Body of pancreas (tissue), 4 donors: ENCODE measurements at regions not wholly inside any gene's neighbourhood (a gene's known extent, or its start where the extent isn't known, plus 50 kb on each side); places are given as distances from the start of the nearest gene placed in this dataset.
"Not testable (repeated sequence)": the region's sequence is repeated elsewhere in the genome, so short reads cannot be mapped to it uniquely, and the experiment has no call there.

ENCODE experiments used
- ATAC-seq: fragments of 150-250 bp; one replicate; pipeline ENCODE4 v1.9.1; 2016
- DNase-seq, 4 donors: peaks; one replicate each; pipeline ENCODE4 v3.0.0-alpha.2; 2019
- H3K27ac ChIP-seq, 4 donors: fragments of 200-600 bp; sonication (generic); 1 replicate in 3 of 4; 2 replicates in 1 of 4; pipeline versions ENCODE4 v1.5.1 to v1.6.1; 2016 to 2019; ENCODE audit warnings: mild to moderate bottlenecking in 1 of 4, mixed read lengths in 1 of 4, moderate library complexity in 1 of 4
- H3K27me3 ChIP-seq, 2 donors: fragments of 200-600 bp; sonication (generic); one replicate each; pipeline ENCODE4 v1.6.0; 2016; ENCODE audit warnings: mild to moderate bottlenecking in 1 of 2
- H3K36me3 ChIP-seq, 2 donors: fragments of 200-600 bp; sonication (generic); replicated peaks in 1 of 2; 2 replicates each; pipeline ENCODE4 v1.5.1; 2016; ENCODE audit warnings: low read depth in 2 of 2; ENCODE audit not compliant: insufficient read depth in 1 of 2
- H3K4me1 ChIP-seq: fragments of 200-600 bp; sonication (generic); one replicate; pipeline ENCODE4 v1.6.0; 2016
- H3K4me3 ChIP-seq, 2 donors: fragments of 200-600 bp; sonication (generic); 1 replicate in 1 of 2; 2 replicates in 1 of 2; pipeline ENCODE4 v1.5.1; 2016 to 2019
- H3K9me3 ChIP-seq, 3 donors: fragments of 200-600 bp; sonication (generic); 1 replicate in 2 of 3; 2 replicates in 1 of 3; pipeline ENCODE4 v1.5.1; 2016
- POLR2A ChIP-seq, 3 donors: fragments of 450-650 bp; IDR thresholded peaks; one replicate each; pipeline ENCODE4 v1.6.1; 2016; ENCODE audit warnings: antibody characterized with exemption in 3 of 3, mild to moderate bottlenecking in 2 of 3
- WGBS, 2 donors: methylation state at CpG; one replicate each; pipeline ENCODE4 v1.1.5; 2017; 5-methylcytosine and 5-hydroxymethylcytosine counted together
- intact Hi-C: fragments of 100-400 bp; cut with DNase I; formaldehyde crosslinking; loops from one replicate; pipeline ENCODE4 v1.15.1; 2023
- TF ChIP-seq, protein P1 (sequence below), 7 experiments: fragments of 450-650 bp in 4 of 7; fragments of 200-600 bp in 3 of 7; sonication (generic) in 3 of 7; IDR thresholded peaks; one replicate each; pipeline ENCODE4 v1.5.1; 2016 to 2019; ENCODE audit warnings: antibody characterized with exemption in 7 of 7

DNA sequence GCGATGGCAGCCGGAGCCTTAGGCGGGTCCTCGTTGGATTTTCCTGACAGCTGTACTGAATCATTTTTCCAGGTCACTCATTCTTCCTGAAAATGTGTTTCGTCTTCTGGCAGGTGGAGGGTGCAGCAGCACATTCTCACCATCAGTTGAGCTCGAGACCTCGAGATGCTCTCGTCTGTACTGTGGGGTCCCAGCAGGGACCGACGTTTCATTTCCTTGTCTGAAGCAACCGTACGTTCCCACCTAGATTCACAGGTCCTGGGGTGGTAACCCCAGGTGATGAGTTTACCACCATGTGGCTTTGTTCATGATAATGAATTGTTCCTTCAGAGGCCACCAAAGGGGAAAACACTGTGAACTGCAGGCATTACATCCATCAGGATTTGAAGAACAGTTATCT is 298.5 kb upstream of the FOXK1 start:
- no peak for ATAC-seq

GRCh38 chr7:4386190-4386589 is 295.9 kb upstream of the FOXK1 start:
- Histone ChIP-seq H3K4me3 (no peak overlapping the region), H3K27ac (no peak overlapping the region), H3K4me1 (no peaks in the 10 kb centered on the region), H3K36me3 (no peaks in the 10 kb centered on the region), H3K27me3 (no peaks in the 10 kb centered on the region), H3K9me3 (no peaks in the 10 kb centered on the region)
- peak in 1 of 4 donors; percentile 2 for DNase-seq
- no peak for ATAC-seq
- intact Hi-C loops: no loop called here
- TF ChIP-seq POLR2A (IDR thresholded peaks at IDR 0.05): no peak
- TF ChIP-seq, protein P1, sequence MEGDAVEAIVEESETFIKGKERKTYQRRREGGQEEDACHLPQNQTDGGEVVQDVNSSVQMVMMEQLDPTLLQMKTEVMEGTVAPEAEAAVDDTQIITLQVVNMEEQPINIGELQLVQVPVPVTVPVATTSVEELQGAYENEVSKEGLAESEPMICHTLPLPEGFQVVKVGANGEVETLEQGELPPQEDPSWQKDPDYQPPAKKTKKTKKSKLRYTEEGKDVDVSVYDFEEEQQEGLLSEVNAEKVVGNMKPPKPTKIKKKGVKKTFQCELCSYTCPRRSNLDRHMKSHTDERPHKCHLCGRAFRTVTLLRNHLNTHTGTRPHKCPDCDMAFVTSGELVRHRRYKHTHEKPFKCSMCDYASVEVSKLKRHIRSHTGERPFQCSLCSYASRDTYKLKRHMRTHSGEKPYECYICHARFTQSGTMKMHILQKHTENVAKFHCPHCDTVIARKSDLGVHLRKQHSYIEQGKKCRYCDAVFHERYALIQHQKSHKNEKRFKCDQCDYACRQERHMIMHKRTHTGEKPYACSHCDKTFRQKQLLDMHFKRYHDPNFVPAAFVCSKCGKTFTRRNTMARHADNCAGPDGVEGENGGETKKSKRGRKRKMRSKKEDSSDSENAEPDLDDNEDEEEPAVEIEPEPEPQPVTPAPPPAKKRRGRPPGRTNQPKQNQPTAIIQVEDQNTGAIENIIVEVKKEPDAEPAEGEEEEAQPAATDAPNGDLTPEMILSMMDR (IDR thresholded peaks at IDR 0.05): no peak
- 36 to 50% methylated on average over 6 of the region's 6 CpGs for WGBS, 2 donors

More for the DNA sequence above, 298.5 kb upstream of the FOXK1 start:
- peaks cover 0 to 14% (median 0%) of the 10 kb centered on the region in 3 donors for H3K9me3 ChIP-seq
- H3K27me3 ChIP-seq: no peaks in the 10 kb centered on the region
- H3K27ac ChIP-seq: no peak overlapping the region
- H3K4me1 ChIP-seq: no peaks in the 10 kb centered on the region
- WGBS, 2 donors: 67 to 74% methylated on average over 12 of the region's 12 CpGs
- H3K4me3 ChIP-seq: no peak overlapping the region
- H3K36me3 ChIP-seq: no peaks in the 10 kb centered on the region
- intact Hi-C loops: no loop called here
- DNase-seq: no peak
- TF ChIP-seq, protein P1 (IDR thresholded peaks at IDR 0.05): no peak
- no peak for TF ChIP-seq POLR2A (IDR thresholded peaks at IDR 0.05)

DNA sequence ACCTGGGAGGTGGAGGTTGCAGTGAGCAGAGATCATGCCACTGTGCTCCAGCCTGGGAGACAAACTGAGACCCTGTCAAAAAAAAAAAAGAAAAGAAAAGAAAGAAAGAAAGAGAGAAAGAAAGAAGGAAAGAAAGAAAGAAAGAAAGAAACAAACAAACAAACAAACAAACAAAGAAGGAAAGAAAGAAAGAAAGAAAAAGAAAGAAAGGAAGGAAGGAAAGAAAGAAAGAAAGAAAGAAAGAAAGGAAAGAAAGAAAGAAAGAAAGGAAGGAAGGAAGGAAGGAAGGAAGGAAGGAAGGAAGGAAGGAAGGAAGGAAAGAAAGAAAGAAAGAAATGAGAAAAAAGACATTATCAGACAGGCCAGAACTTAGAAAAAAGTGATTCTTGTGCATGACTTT is 291.0 kb upstream of the FOXK1 start:
- H3K27me3 ChIP-seq, ATAC-seq, H3K27ac ChIP-seq, H3K9me3 ChIP-seq, H3K4me1 ChIP-seq, H3K4me3 ChIP-seq, intact Hi-C loops, H3K36me3 ChIP-seq, DNase-seq: not testable (repeated sequence)

DNA sequence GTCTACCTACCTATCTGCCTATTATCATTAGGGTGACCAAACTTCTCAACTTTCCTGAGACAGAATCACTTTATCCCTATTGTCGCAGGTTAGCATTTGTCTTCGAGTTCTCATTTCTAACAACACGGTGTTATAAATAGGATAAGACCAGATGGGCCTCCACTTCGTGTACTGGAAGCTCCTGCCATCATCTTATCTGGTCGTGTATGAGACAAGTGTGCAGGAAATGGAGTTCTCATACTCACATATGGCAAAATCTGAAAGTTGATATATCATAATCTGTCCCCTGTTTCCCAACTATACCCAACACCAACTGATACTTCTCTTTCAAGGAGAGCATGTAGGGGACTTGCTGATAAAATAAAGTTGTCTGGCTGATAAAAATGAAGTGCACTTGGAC is 287.4 kb upstream of the FOXK1 start:
- Histone ChIP-seq H3K27ac (no peak overlapping the region), H3K4me1 (no peaks in the 10 kb centered on the region), H3K36me3 (no peaks in the 10 kb centered on the region), H3K9me3 (no peaks in the 10 kb centered on the region), H3K27me3 (no peaks in the 10 kb centered on the region), H3K4me3 (no peak overlapping the region)
- ATAC-seq (no peak), DNase-seq (no peak)
- TF ChIP-seq POLR2A (IDR thresholded peaks at IDR 0.05): no peak
- TF ChIP-seq, protein P1 (IDR thresholded peaks at IDR 0.05): no peak
- 61 to 72% methylated on average over 5 of the region's 5 CpGs for WGBS, 2 donors
- intact Hi-C loops: no loop called here

GRCh38 chr7:4399121-4399520 is 283.0 kb upstream of the FOXK1 start:
- intact Hi-C loops: no loop called here
- Histone ChIP-seq H3K4me1 (no peaks in the 10 kb centered on the region), H3K27me3 (no peaks in the 10 kb centered on the region), H3K27ac (no peak overlapping the region), H3K9me3 (no peaks in the 10 kb centered on the region), H3K36me3 (no peaks in the 10 kb centered on the region), H3K4me3 (no peak overlapping the region)
- 87 to 91% methylated on average over 4 of the region's 4 CpGs for WGBS, 2 donors
- DNase-seq: no peak
- TF ChIP-seq, protein P1 (IDR thresholded peaks at IDR 0.05): no peak
- TF ChIP-seq POLR2A (IDR thresholded peaks at IDR 0.05): no peak
- no peak for ATAC-seq
